ENCODE measurements at regions not wholly inside any gene's neighbourhood (a gene's known extent, or its start where the extent isn't known, plus 50 kb on each side); places are given as distances from the start of the nearest gene placed in this dataset.
"Not testable (repeated sequence)": the region's sequence is repeated elsewhere in the genome, so short reads cannot be mapped to it uniquely, and the experiment has no call there.

GRCh38 chr11:46181843-46182424 lies 60.7 kb upstream of the PHF21A start:
- DNase-seq = no peak

GRCh38 chr11:46181387-46181786 lies 60.1 kb upstream of the PHF21A start:
- no peak for DNase-seq

- DNase-seq = no peak
Measured at GRCh38 chr11:46180736-46181135, 59.5 kb upstream of the PHF21A start.

- DNase-seq = no peak
Measured at GRCh38 chr11:46178513-46178912, 57.3 kb upstream of the PHF21A start.

- no peak for DNase-seq
Measured at GRCh38 chr11:46176421-46176820, 55.2 kb upstream of the PHF21A start.

- DNase-seq = no peak
Measured at GRCh38 chr11:46175401-46176002, 54.2 kb upstream of the PHF21A start.

- not testable (repeated sequence) for DNase-seq
Measured at GRCh38 chr11:46171693-46172092, 50.4 kb upstream of the PHF21A start.
